ENCODE measurements at regions not wholly inside any gene's neighbourhood (a gene's known extent, or its start where the extent isn't known, plus 50 kb on each side); places are given as distances from the start of the nearest gene placed in this dataset.
"Not testable (repeated sequence)": the region's sequence is repeated elsewhere in the genome, so short reads cannot be mapped to it uniquely, and the experiment has no call there.

GRCh38 chr9:29319736-29320513 lies 1746.6 kb upstream of the C9orf72 start:
- DNase-seq = no peak

DNA sequence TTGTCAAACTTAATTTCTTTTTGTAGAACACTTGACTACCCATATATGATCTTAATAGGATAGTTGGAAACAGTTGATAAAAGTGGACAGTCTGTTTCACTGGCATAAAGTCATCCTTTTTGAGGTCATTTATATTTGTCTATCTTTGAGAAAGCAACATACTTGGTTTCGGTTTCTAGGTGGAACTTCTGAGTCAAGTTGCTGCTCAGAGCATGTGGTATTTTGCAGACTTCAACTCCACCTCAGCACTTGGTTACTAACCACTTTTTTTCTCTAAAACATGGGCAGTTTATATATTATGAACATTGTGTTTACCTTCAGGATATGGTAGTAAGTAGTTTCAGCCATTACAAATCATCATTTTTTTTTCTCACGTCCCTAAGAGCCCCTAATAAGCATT lies 1749.0 kb upstream of the C9orf72 start:
- no peak for DNase-seq

DNA sequence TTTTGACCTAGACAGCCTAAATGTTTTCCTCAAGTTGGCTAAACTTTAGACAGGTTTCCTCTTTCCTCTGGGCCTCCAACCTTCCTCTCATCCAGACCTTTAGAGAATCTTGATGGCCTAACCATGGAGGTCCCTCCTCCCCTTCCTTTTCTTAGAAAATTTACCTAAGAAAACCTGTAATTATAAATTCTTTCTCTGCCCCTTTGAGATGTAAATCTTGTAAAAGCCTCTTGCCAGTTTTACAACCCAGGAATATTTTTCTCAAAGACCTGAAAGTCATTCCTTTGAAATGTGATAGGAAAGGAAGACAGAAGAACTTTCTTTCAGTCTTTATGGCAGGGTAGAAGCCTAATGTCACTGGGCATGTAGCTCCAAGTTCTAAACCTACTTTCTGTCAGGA lies 1752.6 kb upstream of the C9orf72 start:
- DNase-seq = no peak

DNA sequence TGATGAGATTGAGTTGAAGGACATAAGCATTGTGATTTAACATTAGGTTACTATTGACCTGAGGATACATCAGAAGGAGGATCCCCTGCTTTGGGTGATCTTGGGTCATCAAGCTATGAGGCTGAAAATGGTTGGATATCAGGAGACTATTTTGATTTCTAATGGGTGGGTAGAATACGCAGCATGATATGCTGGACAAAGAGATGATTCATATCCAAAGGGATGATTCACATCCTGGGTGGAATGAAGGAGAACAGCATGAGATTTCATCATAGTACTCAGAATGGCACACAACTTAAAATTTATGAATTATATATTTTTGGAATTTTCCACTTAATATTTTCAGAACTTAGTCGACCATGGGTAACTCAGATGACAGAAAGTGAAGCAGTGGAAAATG lies 1759.5 kb upstream of the C9orf72 start:
- DNase-seq = no peak

DNA sequence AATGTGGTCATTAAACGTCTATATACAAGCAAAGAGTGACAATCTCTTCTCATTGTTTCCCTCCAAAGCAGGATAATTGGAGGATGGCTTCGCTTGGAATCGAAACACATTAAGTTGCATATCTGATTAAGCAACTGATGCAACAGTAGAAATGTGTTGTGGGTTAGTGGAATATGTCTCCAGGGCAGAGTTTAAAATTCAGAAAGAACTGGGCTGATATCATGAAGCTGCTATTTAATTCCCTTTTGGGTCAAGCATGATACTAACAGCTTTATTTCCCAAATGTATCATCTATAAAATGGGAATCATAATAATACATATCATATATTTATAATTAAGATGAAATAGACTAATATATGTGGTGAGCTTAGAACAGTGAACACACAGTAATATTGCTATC lies 1763.0 kb upstream of the C9orf72 start:
- DNase-seq = no peak

DNA sequence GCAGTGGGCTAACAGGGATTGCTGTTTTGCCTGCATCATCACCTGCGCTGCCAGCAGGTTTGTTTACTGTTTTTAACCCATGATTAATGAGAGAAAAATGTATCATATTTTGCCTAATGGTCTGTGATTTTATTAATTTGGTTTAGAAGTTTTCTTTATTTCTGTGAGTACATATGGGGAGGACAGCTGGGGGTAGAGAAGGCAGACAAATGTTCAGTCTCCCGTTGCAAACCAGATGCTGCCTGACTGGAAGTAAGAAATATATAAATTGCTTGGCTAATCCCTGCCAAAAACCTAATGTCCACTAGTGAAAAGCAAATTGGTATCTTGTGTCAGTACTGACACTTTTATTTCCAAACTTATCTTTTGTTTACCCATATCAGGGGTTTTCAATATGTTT lies 1766.1 kb upstream of the C9orf72 start:
- DNase-seq = no peak

GRCh38 chr9:29348999-29349398 lies 1775.7 kb upstream of the C9orf72 start:
- DNase-seq = no peak

DNA sequence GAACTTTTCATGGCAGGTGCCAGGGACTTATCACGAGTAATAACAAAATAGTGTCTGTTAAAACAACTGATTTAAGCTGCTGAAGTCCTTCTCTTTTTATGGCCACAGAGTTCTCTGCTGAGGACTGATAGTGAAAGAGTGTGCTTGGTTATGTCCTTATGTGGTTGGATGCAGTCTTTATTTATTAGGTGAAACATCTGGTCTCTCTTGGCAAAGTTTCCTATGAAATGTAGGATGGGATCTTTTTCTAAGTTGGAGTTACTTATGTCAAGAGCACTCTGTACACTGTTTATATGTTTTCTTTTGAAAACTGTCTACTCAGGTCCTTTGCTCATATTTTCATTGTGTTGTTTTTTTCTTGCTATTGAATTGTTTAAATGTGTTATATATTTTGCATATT lies 1816.1 kb upstream of the C9orf72 start:
- DNase-seq = no peak

GRCh38 chr9:29390859-29391258 lies 1817.6 kb upstream of the C9orf72 start:
- DNase-seq = no peak

DNA sequence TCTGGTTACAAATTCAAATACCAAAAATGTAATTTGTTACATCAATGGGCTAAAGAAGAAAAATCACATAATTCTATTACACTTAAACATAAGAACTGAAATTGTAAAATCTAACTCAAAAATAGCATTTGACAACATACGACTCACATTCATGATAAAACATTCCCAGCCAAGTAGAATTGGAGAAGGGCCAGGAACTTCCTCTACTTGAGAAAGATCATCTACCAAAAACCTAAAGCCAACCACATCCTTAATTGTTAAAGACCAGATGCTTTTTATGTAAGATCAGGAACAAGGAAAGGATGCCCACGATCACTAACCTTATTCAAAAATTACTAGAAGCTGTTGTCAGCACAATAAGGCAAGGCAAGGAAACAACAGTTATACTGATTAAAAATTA lies 1819.8 kb upstream of the C9orf72 start:
- DNase-seq = no peak

- no peak for DNase-seq
Measured at GRCh38 chr9:29394855-29395254, 1821.6 kb upstream of the C9orf72 start.

DNA sequence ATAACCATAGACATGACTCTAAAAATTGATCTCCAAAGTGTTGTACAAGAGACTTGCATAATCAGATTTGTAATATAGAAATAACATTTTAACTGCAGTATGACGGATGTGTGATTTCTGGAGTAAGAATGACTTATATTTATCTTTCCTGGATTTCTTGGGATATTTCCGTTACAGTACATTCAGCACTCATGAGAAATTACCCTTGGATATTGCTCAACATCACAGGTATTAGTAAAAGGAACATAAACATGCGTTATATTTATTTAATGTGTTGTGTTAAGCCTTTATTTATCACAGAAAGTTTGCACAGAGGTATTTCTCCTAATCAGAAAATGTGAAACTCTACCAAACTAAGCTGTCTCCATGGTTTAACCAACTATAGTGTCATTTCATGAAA lies 1823.9 kb upstream of the C9orf72 start:
- DNase-seq = no peak

DNA sequence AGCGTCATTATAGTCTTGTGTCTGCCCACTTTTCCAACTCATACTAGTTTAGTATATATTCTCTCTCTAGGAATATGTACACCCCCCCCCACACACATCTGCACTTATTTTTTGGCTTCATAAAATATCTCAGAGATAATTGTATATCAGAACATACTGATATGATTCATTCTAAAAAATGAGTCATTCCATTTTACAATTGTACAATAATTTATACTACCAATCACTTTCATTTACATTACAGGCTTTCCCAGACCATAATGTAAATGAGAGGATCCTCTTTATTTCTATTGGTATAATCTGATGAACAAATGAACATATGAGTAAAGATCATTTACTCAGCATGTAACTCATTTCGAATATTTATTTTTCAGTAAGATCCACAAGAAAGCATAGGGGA lies 1842.9 kb upstream of the C9orf72 start:
- DNase-seq = no peak

GRCh38 chr9:29422438-29422837 lies 1849.2 kb upstream of the C9orf72 start:
- DNase-seq = no peak

DNA sequence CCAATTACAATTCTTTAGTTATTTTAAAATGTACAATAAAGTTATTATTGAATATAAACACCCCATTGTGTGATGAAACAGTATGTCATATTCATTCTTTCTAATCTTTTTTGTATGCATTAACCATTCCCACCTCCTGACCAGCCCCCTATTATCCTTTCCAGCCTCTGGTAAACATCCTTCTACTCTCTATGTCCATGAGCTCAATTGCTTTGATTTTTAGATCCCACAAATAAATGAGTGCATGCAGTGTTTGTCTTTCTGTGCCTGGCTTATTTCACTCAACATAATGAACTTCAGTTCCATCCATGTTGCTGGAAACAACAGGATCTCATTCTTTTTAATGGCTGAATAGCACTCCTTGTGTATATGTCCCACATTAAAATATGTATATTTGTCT lies 1858.9 kb upstream of the C9orf72 start:
- no peak for DNase-seq

GRCh38 chr9:29432656-29433055 lies 1859.4 kb upstream of the C9orf72 start:
- not testable (repeated sequence) for DNase-seq

DNA sequence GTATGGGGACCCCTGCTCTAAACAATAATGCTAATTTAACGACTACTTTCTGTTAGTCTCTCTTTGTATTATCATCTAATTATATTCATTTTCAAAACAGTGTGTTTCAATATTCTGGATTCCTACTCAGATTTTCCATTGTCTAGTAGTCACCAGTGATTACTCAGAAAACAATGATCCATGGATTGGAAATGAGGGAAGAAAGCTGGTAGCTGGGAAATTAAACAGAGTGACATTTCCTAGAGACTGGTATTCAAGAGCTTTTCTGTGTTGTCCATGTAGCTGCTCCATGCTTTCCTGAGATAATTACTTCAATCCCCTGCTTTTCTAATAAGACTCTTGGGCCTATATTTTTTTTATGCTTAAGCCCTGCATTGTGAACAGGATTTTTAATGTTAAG lies 1862.1 kb upstream of the C9orf72 start:
- no peak for DNase-seq

- no peak for DNase-seq
Measured at GRCh38 chr9:29437526-29437925, 1864.2 kb upstream of the C9orf72 start.

DNA sequence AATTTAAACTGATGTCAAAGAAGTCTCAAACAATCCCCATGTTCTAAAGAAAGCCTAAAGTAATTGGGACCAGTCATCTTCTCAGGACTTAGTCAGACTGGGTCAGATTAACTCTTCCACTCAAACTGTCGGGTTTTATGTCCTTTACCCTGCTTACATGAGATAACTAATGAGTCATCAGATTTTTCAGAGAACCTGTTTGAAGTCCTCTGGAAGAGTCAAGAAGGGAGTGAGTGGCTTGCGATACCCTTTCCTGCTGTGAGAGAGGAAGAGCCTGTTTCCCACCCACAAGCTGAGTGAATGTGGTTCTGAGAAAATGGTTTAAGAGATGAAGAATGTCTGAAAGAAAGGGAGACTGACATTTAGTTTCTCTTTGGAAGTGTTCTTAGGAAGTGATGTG lies 1866.7 kb upstream of the C9orf72 start:
- no peak for DNase-seq

DNA sequence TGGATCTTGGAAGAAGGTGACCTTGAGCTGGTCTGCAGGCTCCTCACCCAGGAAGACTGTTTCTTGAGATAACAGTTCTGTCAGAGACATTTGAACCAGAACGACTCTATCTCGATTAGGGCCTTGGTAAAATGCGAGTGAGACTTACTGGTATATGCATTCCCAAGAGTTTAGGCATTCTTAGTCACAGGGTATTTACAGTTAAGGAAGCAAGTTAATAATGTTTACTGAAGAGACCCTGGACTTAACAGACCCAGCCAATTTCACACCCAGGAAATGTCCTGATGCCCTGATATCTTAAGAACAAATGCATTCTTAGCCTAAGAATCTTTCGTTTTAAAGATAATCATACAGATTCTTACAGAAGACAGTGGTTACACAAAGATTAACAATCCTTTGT lies 1867.2 kb upstream of the C9orf72 start:
- DNase-seq = no peak

DNA sequence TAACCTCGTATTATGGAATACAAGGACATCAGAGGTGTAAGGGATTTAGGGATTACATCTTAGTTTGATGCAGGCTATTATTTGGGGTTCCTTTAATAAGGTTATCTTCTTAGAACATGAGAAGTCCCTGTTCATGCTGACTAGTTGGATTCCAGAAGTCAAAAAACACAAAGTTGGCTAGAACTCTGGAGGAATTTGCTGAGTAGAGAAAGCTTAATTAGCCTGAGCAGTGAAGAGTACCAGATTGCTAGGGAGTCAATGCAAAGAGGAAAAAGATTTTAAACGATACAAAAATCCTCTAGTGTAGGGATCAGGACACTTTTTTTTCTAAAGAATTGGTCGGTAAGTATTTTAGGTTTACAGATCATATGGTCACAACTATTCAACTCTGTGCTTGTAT lies 1872.5 kb upstream of the C9orf72 start:
- no peak for DNase-seq

DNA sequence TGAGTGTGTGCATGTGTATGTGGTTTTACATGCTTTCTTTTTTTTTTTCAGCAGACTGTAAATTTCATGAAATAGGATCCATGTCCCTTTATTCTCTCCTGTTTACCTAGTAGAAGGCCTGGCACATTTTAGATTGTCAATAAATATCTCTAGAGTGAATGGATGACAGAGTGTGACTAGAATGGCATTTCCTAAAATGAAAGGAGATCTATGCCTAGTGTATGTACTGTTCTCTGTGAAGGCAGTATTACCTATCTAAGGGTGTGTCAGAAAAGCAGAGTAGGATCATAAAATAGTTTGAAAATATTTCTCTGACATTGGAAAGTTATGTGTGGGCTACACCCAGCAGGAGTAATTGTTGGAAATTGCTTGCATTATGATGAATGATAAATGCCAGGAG lies 1876.0 kb upstream of the C9orf72 start:
- DNase-seq = no peak

DNA sequence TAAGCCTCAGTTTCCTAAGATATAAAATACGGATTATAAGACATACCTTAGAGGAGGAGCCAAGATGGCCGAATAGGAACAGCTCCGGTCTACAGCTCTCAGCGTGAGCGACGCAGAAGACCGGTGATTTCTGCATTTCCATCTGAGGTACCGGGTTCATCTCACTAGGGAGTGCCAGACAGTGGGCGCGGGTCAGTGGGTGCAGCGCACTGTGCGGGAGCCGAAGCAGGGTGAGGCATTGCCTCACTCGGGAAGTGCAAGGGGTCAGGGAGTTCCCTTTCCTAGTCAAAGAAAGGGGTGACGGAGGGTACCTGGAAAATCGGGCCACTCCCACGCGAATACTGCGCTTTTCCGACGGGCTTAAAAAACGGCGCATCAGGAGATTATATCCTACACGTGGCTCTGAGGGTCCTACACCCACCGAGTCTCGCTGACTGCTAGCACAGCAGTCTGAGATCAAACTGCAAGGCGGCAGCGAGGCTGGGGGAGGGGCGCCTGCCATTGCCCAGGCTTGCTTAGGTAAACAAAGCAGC lies 1877.1 kb upstream of the C9orf72 start:
- DNase-seq = not testable (repeated sequence)

GRCh38 chr9:29456940-29457339 lies 1883.7 kb upstream of the C9orf72 start:
- no peak for DNase-seq

GRCh38 chr9:29475471-29475870 lies 1902.2 kb upstream of the C9orf72 start:
- no peak for DNase-seq
